ENCODE measurements at regions not wholly inside any gene's neighbourhood (a gene's known extent, or its start where the extent isn't known, plus 50 kb on each side); places are given as distances from the start of the nearest gene placed in this dataset.

DNA sequence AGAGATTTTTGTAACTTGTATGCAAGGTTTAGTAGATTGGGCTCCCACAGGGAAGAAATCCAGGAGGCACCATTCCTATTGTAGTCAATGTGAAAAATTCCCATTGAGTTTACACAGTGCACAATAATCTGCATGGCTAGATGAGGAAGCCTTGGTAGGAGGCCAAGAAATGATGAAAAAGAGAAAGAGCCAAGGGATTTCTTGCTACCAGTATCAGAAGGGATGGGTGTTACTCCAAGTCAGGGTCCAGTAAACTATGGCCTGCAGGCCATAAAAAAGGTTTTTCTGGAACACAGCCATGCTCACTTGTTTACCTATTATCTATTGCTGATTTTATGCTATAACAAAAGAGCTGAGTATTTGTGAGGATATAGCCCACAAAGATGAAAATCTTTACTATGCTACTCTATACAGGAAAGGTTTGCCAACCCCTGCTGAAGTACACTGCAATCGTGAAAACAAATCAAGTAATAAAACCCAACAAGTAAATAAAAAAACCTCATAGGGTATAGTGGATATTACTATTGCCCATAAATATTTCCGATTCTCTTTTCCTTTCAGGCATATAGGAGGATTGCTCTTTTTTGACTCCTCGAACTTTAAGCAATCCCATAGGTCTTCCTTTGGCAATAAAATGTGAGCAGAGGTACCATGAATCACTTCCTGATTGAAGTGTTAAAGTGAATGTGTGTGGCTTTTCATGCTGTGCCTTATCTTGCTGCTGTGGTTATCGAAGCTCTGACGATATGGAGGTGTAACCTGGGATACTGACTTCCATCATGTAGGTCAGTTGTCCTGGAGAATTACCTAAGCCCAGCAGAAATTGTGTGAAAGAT, 256.3 kb upstream of the MAGI2 start:
- no peak for TF ChIP-seq FOXM1 (IDR thresholded peaks at IDR 0.05; ENCODE audit: borderline replicate concordance, low read depth)
- TF ChIP-seq RAD21 (IDR thresholded peaks at IDR 0.05; ENCODE audit: low read depth), result no peak
- TF ChIP-seq, protein P1, sequence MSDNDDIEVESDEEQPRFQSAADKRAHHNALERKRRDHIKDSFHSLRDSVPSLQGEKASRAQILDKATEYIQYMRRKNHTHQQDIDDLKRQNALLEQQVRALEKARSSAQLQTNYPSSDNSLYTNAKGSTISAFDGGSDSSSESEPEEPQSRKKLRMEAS (IDR thresholded peaks at IDR 0.05), result no peak
- TF ChIP-seq CREB1 (IDR thresholded peaks at IDR 0.05; ENCODE audit: low read depth), result no peak
- no peak for TF ChIP-seq YY1 (IDR thresholded peaks at IDR 0.05; ENCODE audit: low read depth)

Data from Ishikawa (cell line).